HEK293 (cell line): ENCODE measurements at regions not wholly inside any gene's neighbourhood (a gene's known extent, or its start where the extent isn't known, plus 50 kb on each side); places are given as distances from the start of the nearest gene placed in this dataset.

Source experiments
- CTCF ChIA-PET: fragments of 350-600 bp; formaldehyde crosslinking; extraction: SDS; loops from one replicate; lab custom pipeline; 2021; ENCODE audit warnings: antibody characterized with exemption; lab: Yijun Ruan, JAX
- POLR2A ChIA-PET: fragments of 300-600 bp; formaldehyde crosslinking; extraction: SDS; loops from one replicate; lab custom pipeline; 2020; ENCODE audit warnings: antibody characterized with exemption, inconsistent platforms; lab: Yijun Ruan, JAX
- H3K27ac ChIP-seq: fragments of 200-500 bp; sonication (Bioruptor generic); 2 replicates; pipeline ENCODE4 v1.5.1; 2014; ENCODE audit warnings: low read depth, low read length, control low read depth, inconsistent platforms; ENCODE audit errors: extremely low read depth
- H3K36me3 ChIP-seq, 2 experiments: fragments of 200-500 bp in 1 of 2; sonication (Bioruptor generic) in 1 of 2; 1 replicate in 1 of 2; 2 replicates in 1 of 2; pipeline ENCODE4 v1.5.1; 2014 to 2017; ENCODE audit warnings: inconsistent platforms in 2 of 2, low read length in 2 of 2; ENCODE audit not compliant: control insufficient read depth in 2 of 2, insufficient read depth in 1 of 2
- H3K4me1 ChIP-seq: fragments of 200-500 bp; sonication (Bioruptor generic); 2 replicates; pipeline ENCODE4 v1.5.1; 2014; ENCODE audit warnings: mild to moderate bottlenecking, low read length, inconsistent platforms; ENCODE audit not compliant: control insufficient read depth, insufficient read depth
- H3K4me3 ChIP-seq: 2 replicates; pipeline ENCODE4 v1.5.1; 2011; ENCODE audit warnings: low read depth, mild to moderate bottlenecking, control low read depth, low read length, moderate library complexity
- H3K9me3 ChIP-seq: fragments of 200-500 bp; sonication (Bioruptor generic); 2 replicates; pipeline ENCODE4 v1.5.1; 2014; ENCODE audit warnings: low read depth, low read length, inconsistent platforms; ENCODE audit not compliant: control insufficient read depth, insufficient read depth
- HOXC10 ChIP-seq: sonication (generic); formaldehyde crosslinking; IDR thresholded peaks from 2 replicates; pipeline ENCODE4 v1.8.1; 2023; ENCODE audit warnings: mild to moderate bottlenecking, missing genetic modification reagents
- KLF1 ChIP-seq: fragments of 450-650 bp; formaldehyde crosslinking; IDR thresholded peaks from 2 replicates; pipeline ENCODE4 v1.5.1; 2016; ENCODE audit warnings: missing biosample characterization, missing genetic modification characterization
- KLF9 ChIP-seq: fragments of 450-650 bp; formaldehyde crosslinking; IDR thresholded peaks from 2 replicates; pipeline ENCODE4 v1.5.1; 2016; ENCODE audit warnings: missing biosample characterization, missing genetic modification characterization, low read depth
- PRDM6 ChIP-seq: fragments of 450-650 bp; formaldehyde crosslinking; IDR thresholded peaks from 2 replicates; pipeline ENCODE4 v1.5.1; 2017; ENCODE audit warnings: missing biosample characterization, missing genetic modification characterization
- SETDB1 ChIP-seq: IDR thresholded peaks from one replicate; pipeline ENCODE4 v1.6.1; 2017; ENCODE audit warnings: mild to moderate bottlenecking, low read length, moderate library complexity, mixed read lengths; ENCODE audit not compliant: insufficient read length
- ZBTB17 ChIP-seq: fragments of 450-650 bp; formaldehyde crosslinking; IDR thresholded peaks from 2 replicates; pipeline ENCODE4 v1.5.1; 2016; ENCODE audit warnings: missing biosample characterization, missing genetic modification characterization
- ZBTB20 ChIP-seq: fragments of 450-650 bp; formaldehyde crosslinking; IDR thresholded peaks from 2 replicates; pipeline ENCODE4 v1.5.1; 2016; ENCODE audit warnings: missing biosample characterization, missing genetic modification characterization
- ZBTB6 ChIP-seq: fragments of 450-650 bp; formaldehyde crosslinking; IDR thresholded peaks from 2 replicates; pipeline ENCODE4 v1.5.1; 2017; ENCODE audit warnings: missing biosample characterization, missing genetic modification characterization
- ZNF16 ChIP-seq: fragments of 450-650 bp; formaldehyde crosslinking; IDR thresholded peaks from 2 replicates; pipeline ENCODE4 v1.5.1; 2016; ENCODE audit warnings: low read depth, missing biosample characterization, missing genetic modification characterization
- ZNF169 ChIP-seq: fragments of 450-650 bp; formaldehyde crosslinking; IDR thresholded peaks from 2 replicates; pipeline ENCODE4 v1.5.1; 2016; ENCODE audit warnings: missing biosample characterization, missing genetic modification characterization
- ZNF174 ChIP-seq: fragments of 450-650 bp; formaldehyde crosslinking; IDR thresholded peaks from 2 replicates; pipeline ENCODE4 v1.5.0; 2017; ENCODE audit warnings: missing biosample characterization, mild to moderate bottlenecking, missing genetic modification characterization
- ZNF184 ChIP-seq: fragments of 450-650 bp; IDR thresholded peaks from 2 replicates; pipeline ENCODE4 v1.5.1; 2018; ENCODE audit warnings: missing biosample characterization, mild to moderate bottlenecking, missing genetic modification characterization
- ZNF223 ChIP-seq: fragments of 450-650 bp; formaldehyde crosslinking; IDR thresholded peaks from 2 replicates; pipeline ENCODE4 v1.5.1; 2016; ENCODE audit warnings: missing biosample characterization, missing genetic modification characterization
- ZNF266 ChIP-seq: fragments of 450-650 bp; formaldehyde crosslinking; IDR thresholded peaks from 2 replicates; pipeline ENCODE4 v1.5.1; 2016; ENCODE audit warnings: missing biosample characterization, missing genetic modification characterization, low read depth
- ZNF416 ChIP-seq: fragments of 450-650 bp; formaldehyde crosslinking; IDR thresholded peaks from 2 replicates; pipeline ENCODE4 v1.5.1; 2016; ENCODE audit warnings: missing biosample characterization, missing genetic modification characterization
- ZNF514 ChIP-seq: fragments of 450-650 bp; formaldehyde crosslinking; IDR thresholded peaks from 2 replicates; pipeline ENCODE4 v1.5.1; 2016; ENCODE audit warnings: missing biosample characterization, missing genetic modification characterization
- ZNF549 ChIP-seq: fragments of 450-650 bp; IDR thresholded peaks from 2 replicates; pipeline ENCODE4 v1.5.1; 2018; ENCODE audit warnings: missing biosample characterization, missing genetic modification characterization, mild to moderate bottlenecking, inconsistent platforms, moderate library complexity
- ZNF558 ChIP-seq: fragments of 450-650 bp; formaldehyde crosslinking; IDR thresholded peaks from 2 replicates; pipeline ENCODE4 v1.5.1; 2016; ENCODE audit warnings: missing biosample characterization, missing genetic modification characterization
- ZNF596 ChIP-seq: fragments of 450-650 bp; IDR thresholded peaks from 2 replicates; pipeline ENCODE4 v1.5.0; 2018; ENCODE audit warnings: missing biosample characterization, mild to moderate bottlenecking, missing genetic modification characterization, moderate library complexity
- ZNF629 ChIP-seq: fragments of 450-650 bp; formaldehyde crosslinking; IDR thresholded peaks from 2 replicates; pipeline ENCODE4 v1.5.1; 2017; ENCODE audit warnings: missing biosample characterization, missing genetic modification characterization
- ZNF639 ChIP-seq: fragments of 450-650 bp; formaldehyde crosslinking; IDR thresholded peaks from 2 replicates; pipeline ENCODE4 v1.5.1; 2016; ENCODE audit warnings: missing biosample characterization, missing genetic modification characterization
- ZNF843 ChIP-seq: fragments of 450-650 bp; formaldehyde crosslinking; IDR thresholded peaks from 2 replicates; pipeline ENCODE4 v1.5.1; 2016; ENCODE audit warnings: missing biosample characterization, missing genetic modification characterization

- Histone ChIP-seq H3K36me3 (no peaks in the 10 kb centered on the region), H3K4me3 (no peak overlapping the region), H3K27ac (no peak overlapping the region), H3K4me1 (no peaks in the 10 kb centered on the region), H3K9me3 (no peaks in the 10 kb centered on the region)
- POLR2A ChIA-PET = interaction anchor here (0.5 kb wide), 1 partner anchor 23 kb away, joined by 3 read pairs; no protein-coding TSS in a partner anchor
- CTCF ChIA-PET = no interaction called here
- TF ChIP-seq ZNF169 (tag by site-specific recombination) (no peak), SETDB1 (no peak), ZNF223 (tag by site-specific recombination) (no peak)
Observed at GRCh38 chr3:113063126-113063894, 72.5 kb downstream of the GTPBP8 start.

- CTCF ChIA-PET = interaction anchor here (0.6 kb wide), 1 partner anchor 128 kb away, joined by 3 read pairs; no protein-coding TSS in a partner anchor
- H3K4me1 ChIP-seq = no peaks in the 10 kb centered on the region
- H3K27ac ChIP-seq = no peak overlapping the region
- no peaks in the 10 kb centered on the region for H3K36me3 ChIP-seq
- H3K9me3 ChIP-seq = no peaks in the 10 kb centered on the region
- H3K4me3 ChIP-seq = no peak overlapping the region
- POLR2A ChIA-PET = no interaction called here
- no peak for TF ChIP-seq ZNF639 (tag by site-specific recombination)
- no peak for TF ChIP-seq ZNF184 (tag by site-specific recombination)
- TF ChIP-seq ZBTB20 (tag by site-specific recombination) = no peak
Observed at GRCh38 chr3:113064183-113064582, 73.4 kb downstream of the GTPBP8 start.

- no peaks in the 10 kb centered on the region for H3K9me3 ChIP-seq
- H3K36me3 ChIP-seq = no peaks in the 10 kb centered on the region
- H3K4me1 ChIP-seq = no peaks in the 10 kb centered on the region
- TF ChIP-seq ZNF843 (no peak), PRDM6 (tag by site-specific recombination) (no peak), ZNF16 (tag by site-specific recombination) (no peak), ZNF629 (no peak)
- no peak overlapping the region for H3K27ac ChIP-seq
- POLR2A ChIA-PET = no interaction called here
- CTCF ChIA-PET = no interaction called here
- H3K4me3 ChIP-seq = no peak overlapping the region
Observed at GRCh38 chr3:113065336-113065735, 74.6 kb downstream of the GTPBP8 start.

GRCh38 chr3:113070072-113070640, 79.4 kb downstream of the GTPBP8 start:
- no peaks in the 10 kb centered on the region for H3K9me3 ChIP-seq
- no peak for TF ChIP-seq ZNF174 (tag by site-specific recombination)
- no peak for TF ChIP-seq ZNF558 (tag by site-specific recombination)
- TF ChIP-seq ZBTB6 (tag by site-specific recombination) = no peak
- no peak for TF ChIP-seq ZNF416 (tag by site-specific recombination)
- no peak for TF ChIP-seq ZNF514
- no peak for TF ChIP-seq KLF1 (tag by site-specific recombination)
- no peak for TF ChIP-seq ZNF596
- TF ChIP-seq KLF9 (tag by site-specific recombination) = no peak
- TF ChIP-seq ZBTB17 (tag by site-specific recombination) = no peak
- no peak for TF ChIP-seq ZNF266 (tag by site-specific recombination)
- no peak for TF ChIP-seq ZNF549
- no peak for TF ChIP-seq HOXC10 (CRISPR knock-in tag)
- TF ChIP-seq, all 188 proteins: peak for 0
- Histone ChIP-seq H3K4me3 (no peak overlapping the region), H3K4me1 (no peaks in the 10 kb centered on the region), H3K27ac (no peak overlapping the region), H3K36me3 (no peaks in the 10 kb centered on the region)
- ChIA-PET CTCF (interaction anchor here (0.7 to 1.5 kb wide), 3 partner anchors 18 to 218 kb away, joined by 3 to 6 read pairs (median 3); no protein-coding TSS in a partner anchor), POLR2A (no interaction called here)
